Mesothelial cell of epicardium (in vitro differentiated cells): ENCODE measurements at regions not wholly inside any gene's neighbourhood (a gene's known extent, or its start where the extent isn't known, plus 50 kb on each side); places are given as distances from the start of the nearest gene placed in this dataset.

ENCODE experiments used
- DNase-seq, 2 experiments: peaks; one replicate each; pipeline ENCODE4 v3.0.0; 2021; ENCODE audit warnings: low spot score in 2 of 2; ENCODE audit not compliant: unreplicated experiment in 2 of 2
- H3K27ac Mint-ChIP-seq: 2 replicates; pipeline ENCODE4 v1.8.0; 2021; ENCODE audit warnings: mixed read lengths
- H3K27me3 Mint-ChIP-seq: 2 replicates; pipeline ENCODE4 v1.8.0; 2021; ENCODE audit warnings: low read depth, mixed read lengths
- H3K36me3 Mint-ChIP-seq: 2 replicates; pipeline ENCODE4 v1.8.0; 2021; ENCODE audit warnings: mixed read lengths
- H3K4me1 Mint-ChIP-seq: 2 replicates; pipeline ENCODE4 v1.8.0; 2021; ENCODE audit warnings: mixed read lengths
- H3K4me3 Mint-ChIP-seq: 2 replicates; pipeline ENCODE4 v1.8.0; 2021; ENCODE audit warnings: mild to moderate bottlenecking, moderate library complexity, mixed read lengths
- H3K9me3 Mint-ChIP-seq: 2 replicates; pipeline ENCODE4 v1.8.0; 2021; ENCODE audit warnings: mixed read lengths
- TF ChIP-seq, protein P1 (sequence below): fragments of 200-600 bp; sonication (generic); IDR thresholded peaks from one replicate; pipeline ENCODE4 v1.5.0; 2021; ENCODE audit warnings: antibody characterized with exemption; ENCODE audit not compliant: unreplicated experiment

DNA sequence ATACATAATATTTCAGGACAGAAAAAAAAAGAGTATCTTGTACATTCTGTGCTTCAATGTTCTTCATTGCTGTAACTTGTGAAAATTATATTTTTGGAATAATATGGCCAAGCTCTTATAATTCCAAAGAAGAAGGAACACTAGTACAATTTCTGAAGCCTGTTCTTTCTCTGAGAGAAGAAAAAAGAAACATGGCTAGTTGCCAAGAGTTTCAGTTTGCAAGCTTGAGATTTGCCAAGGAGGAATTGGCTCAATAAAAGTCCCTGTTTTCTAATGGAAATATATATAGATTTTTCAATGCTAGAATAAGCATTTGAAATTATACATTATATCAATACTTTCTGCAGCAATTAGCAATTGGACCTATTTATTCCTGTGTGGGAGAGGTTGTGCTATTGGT is 285.2 kb upstream of the NEGR1 start:
- Mint-ChIP-seq H3K36me3 (no peaks in the 10 kb centered on the region), H3K4me1 (peaks cover 4% of the 10 kb centered on the region), H3K9me3 (no peaks in the 10 kb centered on the region), H3K27ac (no peak overlapping the region), H3K4me3 (no peak overlapping the region), H3K27me3 (no peaks in the 10 kb centered on the region)
- TF ChIP-seq, protein P1, sequence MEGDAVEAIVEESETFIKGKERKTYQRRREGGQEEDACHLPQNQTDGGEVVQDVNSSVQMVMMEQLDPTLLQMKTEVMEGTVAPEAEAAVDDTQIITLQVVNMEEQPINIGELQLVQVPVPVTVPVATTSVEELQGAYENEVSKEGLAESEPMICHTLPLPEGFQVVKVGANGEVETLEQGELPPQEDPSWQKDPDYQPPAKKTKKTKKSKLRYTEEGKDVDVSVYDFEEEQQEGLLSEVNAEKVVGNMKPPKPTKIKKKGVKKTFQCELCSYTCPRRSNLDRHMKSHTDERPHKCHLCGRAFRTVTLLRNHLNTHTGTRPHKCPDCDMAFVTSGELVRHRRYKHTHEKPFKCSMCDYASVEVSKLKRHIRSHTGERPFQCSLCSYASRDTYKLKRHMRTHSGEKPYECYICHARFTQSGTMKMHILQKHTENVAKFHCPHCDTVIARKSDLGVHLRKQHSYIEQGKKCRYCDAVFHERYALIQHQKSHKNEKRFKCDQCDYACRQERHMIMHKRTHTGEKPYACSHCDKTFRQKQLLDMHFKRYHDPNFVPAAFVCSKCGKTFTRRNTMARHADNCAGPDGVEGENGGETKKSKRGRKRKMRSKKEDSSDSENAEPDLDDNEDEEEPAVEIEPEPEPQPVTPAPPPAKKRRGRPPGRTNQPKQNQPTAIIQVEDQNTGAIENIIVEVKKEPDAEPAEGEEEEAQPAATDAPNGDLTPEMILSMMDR, result no peak
- DNase-seq, result no peak

DNA sequence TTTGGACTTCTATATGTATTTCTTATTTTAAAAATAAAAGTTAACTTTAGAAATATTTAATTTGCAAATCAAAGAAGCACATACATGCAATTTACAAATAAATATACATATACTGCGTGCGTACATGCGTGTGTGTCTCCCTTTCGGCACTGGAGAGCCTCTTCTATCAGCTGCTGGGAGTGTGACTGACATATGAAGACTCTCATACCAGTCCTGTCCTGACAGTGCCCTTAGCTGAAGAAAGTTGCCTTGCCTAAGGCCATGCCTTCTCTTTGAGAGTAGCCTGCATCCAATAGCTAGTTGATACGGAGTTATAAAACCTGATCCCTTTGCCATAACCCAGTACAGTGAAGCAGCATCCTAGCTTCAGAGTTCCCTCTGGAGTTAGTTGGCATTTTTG is 282.4 kb upstream of the NEGR1 start:
- Mint-ChIP-seq H3K27me3 (no peaks in the 10 kb centered on the region), H3K4me1 (peaks cover 4% of the 10 kb centered on the region), H3K4me3 (no peak overlapping the region), H3K36me3 (no peaks in the 10 kb centered on the region), H3K9me3 (no peaks in the 10 kb centered on the region), H3K27ac (no peak overlapping the region)
- TF ChIP-seq, protein P1, result no peak
- DNase-seq, result no peak

DNA sequence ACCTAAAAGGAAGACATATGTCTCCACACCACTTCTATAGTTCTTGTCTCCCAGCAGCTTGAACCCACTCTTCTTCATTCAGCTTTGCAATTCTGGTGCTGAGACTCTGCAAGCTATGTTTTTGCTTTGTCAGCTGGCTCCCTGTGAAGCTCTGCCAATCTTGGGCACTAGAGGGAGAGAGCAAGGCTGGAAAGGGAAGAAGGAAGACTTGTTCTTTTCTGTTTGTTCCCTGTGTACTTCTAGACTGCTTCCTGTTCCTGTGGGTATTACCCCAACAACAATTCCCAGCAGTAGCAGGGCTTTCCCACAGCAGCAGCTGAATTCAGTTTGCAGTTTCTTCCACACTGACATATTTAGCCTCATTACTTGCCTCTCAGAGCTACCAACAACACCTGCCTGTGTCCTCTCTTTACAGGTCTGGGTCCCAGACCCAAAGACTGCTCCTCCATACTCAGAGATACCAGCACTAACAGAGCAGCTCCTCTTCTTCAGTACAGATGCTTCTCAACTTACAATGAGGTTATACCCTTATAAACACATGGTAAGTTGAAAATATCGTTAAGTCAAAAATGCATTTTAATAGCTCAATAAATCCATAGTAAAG is 275.2 kb upstream of the NEGR1 start:
- H3K27me3 Mint-ChIP-seq, result no peaks in the 10 kb centered on the region
- H3K4me1 Mint-ChIP-seq, result no peaks in the 10 kb centered on the region
- no peak for DNase-seq
- H3K9me3 Mint-ChIP-seq, result no peaks in the 10 kb centered on the region
- H3K27ac Mint-ChIP-seq, result no peak overlapping the region
- no peaks in the 10 kb centered on the region for H3K36me3 Mint-ChIP-seq
- TF ChIP-seq, protein P1, result no peak
- H3K4me3 Mint-ChIP-seq, result no peak overlapping the region

GRCh38 chr1:72547412-72547811 is 265.1 kb upstream of the NEGR1 start:
- Mint-ChIP-seq H3K4me1 (no peaks in the 10 kb centered on the region), H3K27ac (no peak overlapping the region), H3K27me3 (no peaks in the 10 kb centered on the region), H3K36me3 (no peaks in the 10 kb centered on the region), H3K4me3 (no peak overlapping the region), H3K9me3 (no peaks in the 10 kb centered on the region)
- TF ChIP-seq, protein P1, result no peak
- DNase-seq, result no peak

DNA sequence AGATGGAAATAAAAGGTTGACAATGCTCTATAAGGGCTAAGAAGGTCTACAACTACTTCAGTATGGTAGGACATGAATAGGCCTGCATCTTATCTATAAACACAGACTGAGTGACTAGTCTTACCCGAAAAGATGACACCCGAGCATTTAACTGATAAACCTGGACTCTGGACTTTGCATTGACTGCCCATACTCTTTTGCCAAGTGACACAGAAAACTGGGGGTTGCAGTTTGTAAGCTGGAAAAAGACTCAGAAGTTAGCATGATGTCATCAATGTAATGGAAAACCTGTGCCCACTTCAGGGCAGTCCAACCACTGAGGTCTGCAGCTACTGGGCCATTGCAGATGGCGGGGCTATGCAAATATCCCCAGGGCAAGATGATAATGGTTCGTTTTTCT is 258.3 kb upstream of the NEGR1 start:
- Mint-ChIP-seq H3K4me3 (no peak overlapping the region), H3K27ac (no peak overlapping the region), H3K9me3 (peaks cover 9% of the 10 kb centered on the region), H3K27me3 (no peaks in the 10 kb centered on the region), H3K4me1 (peaks cover 3% of the 10 kb centered on the region), H3K36me3 (no peaks in the 10 kb centered on the region)
- TF ChIP-seq, protein P1, result no peak
- DNase-seq, result no peak

DNA sequence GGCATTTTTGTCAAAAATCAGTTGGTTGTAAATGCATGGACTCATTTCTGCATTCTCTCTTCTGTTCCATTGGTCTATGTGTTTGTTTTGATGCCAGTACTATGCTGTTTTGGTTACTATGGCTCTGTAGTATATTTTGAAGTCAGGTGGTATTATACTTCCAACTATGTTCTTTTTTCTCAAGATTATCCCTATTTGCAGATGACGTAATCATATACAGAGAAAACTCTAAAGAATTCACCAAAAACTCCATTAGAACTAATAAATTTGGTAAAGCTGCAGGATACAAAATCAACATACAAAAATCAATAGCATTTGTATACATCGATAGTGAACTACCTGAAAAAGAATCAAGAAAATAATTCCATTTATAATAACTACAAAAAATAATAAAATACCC is 253.1 kb upstream of the NEGR1 start:
- Mint-ChIP-seq H3K9me3 (peaks cover 19% of the 10 kb centered on the region), H3K27me3 (no peaks in the 10 kb centered on the region), H3K4me1 (peaks cover 3% of the 10 kb centered on the region), H3K27ac (no peak overlapping the region), H3K4me3 (no peak overlapping the region), H3K36me3 (no peaks in the 10 kb centered on the region)
- DNase-seq, result no peak
- TF ChIP-seq, protein P1, result no peak
